Skeletal muscle tissue (tissue), 4 donors: ENCODE measurements at regions not wholly inside any gene's neighbourhood (a gene's known extent, or its start where the extent isn't known, plus 50 kb on each side); places are given as distances from the start of the nearest gene placed in this dataset. TPM values are rescaled to one million over a fixed set of nuclear protein-coding genes. Genes with fewer than 3 reads are reported as not detected.

Experiments
- H3K27ac ChIP-seq: one replicate; pipeline ENCODE4 v1.7.0; 2013; ENCODE audit warnings: mild to moderate bottlenecking, low read depth, low read length, inconsistent platforms
- H3K27me3 ChIP-seq, 3 donors: one replicate each; pipeline ENCODE4 v1.7.0; 2013; ENCODE audit warnings: low read length in 3 of 3; ENCODE audit not compliant: control insufficient read depth in 3 of 3, insufficient read depth in 3 of 3
- H3K36me3 ChIP-seq, 3 donors: one replicate each; pipeline ENCODE4 v1.7.0; 2013; ENCODE audit warnings: low read length in 3 of 3; ENCODE audit not compliant: control insufficient read depth in 3 of 3, insufficient read depth in 3 of 3
- H3K4me1 ChIP-seq, 3 donors: one replicate each; pipeline ENCODE4 v1.7.0; 2013; ENCODE audit warnings: low read length in 3 of 3, mild to moderate bottlenecking in 3 of 3; ENCODE audit not compliant: control insufficient read depth in 3 of 3, insufficient read depth in 3 of 3
- H3K4me3 ChIP-seq, 3 donors: one replicate each; pipeline ENCODE4 v1.7.0; 2013; ENCODE audit warnings: low read length in 3 of 3
- H3K9ac ChIP-seq, 3 donors: one replicate each; pipeline ENCODE4 v1.7.0; 2013; ENCODE audit warnings: low read length in 3 of 3, mild to moderate bottlenecking in 3 of 3, moderate library complexity in 2 of 3, low read depth in 1 of 3
- H3K9me3 ChIP-seq, 3 donors: one replicate each; pipeline ENCODE4 v1.7.0; 2013; ENCODE audit warnings: low read length in 3 of 3; ENCODE audit not compliant: control insufficient read depth in 3 of 3
- small RNA-seq: library from RNA; depleted of rRNA; stranded (forward); fragments of <200 nt; gene quantifications from one replicate; pipeline ENCODE3, GENCODE V24; 2014
- donor health status: Osteomylitis.

DNA sequence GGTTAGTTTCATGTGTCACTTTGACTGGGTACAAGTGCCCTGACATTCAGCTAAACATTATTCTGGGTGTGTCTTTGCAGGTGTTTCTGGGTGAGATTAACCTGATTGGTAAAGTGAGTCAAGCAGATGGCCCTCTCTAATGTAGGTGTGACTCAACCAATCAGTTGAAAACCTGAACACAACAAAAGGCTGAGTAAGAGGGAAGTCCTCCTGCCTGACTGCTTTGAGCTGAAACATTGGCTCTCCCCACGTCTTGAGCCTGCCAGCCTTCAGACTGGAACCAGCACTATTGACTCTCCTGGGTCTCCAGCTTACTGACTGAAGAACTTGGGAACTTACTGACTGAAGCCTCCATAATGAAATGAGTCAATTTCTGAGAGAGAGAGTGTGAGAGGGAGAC, 70.0 kb upstream of the C21orf91 start:
- H3K36me3 ChIP-seq: no peaks in the 10 kb centered on the region
- H3K27ac ChIP-seq: no peak overlapping the region
- no peaks in the 10 kb centered on the region for H3K4me1 ChIP-seq
- no peaks in the 10 kb centered on the region for H3K27me3 ChIP-seq
- H3K4me3 ChIP-seq: no peak overlapping the region
- H3K9me3 ChIP-seq: no peaks in the 10 kb centered on the region
- no peak overlapping the region for H3K9ac ChIP-seq

DNA sequence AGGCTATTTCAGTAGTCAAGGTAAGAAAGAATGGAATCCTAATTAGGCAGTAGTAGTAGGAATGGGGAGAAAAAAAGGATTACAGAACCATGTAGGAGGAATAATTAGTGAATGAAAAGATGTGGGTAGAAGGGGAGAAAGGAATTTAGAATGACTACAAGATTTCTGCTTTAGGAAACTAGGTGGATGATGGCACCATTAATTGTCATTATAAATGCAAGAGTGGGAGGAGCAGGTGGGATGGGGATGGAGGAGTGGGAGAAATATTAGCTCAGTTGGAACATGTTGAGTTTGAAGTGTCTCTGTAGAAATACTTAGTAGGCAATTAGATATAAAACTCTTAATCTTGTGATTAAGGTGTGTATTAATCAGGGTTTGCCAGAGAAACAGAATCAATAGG, 50.0 kb upstream of the C21orf91 start:
- H3K36me3 ChIP-seq: no peaks in the 10 kb centered on the region
- H3K27me3 ChIP-seq: no peaks in the 10 kb centered on the region
- H3K9me3 ChIP-seq: no peaks in the 10 kb centered on the region
- no peak overlapping the region for H3K27ac ChIP-seq
- H3K9ac ChIP-seq: no peak overlapping the region
- H3K4me1 ChIP-seq: no peaks in the 10 kb centered on the region
- H3K4me3 ChIP-seq: no peak overlapping the region

Small RNA genes in the stretch of these regions (small RNA-seq; reads per million reads assigned to genes)
- gene RPL37P3: not detected
